Neural cell (in vitro differentiated cells): ENCODE measurements at regions not wholly inside any gene's neighbourhood (a gene's known extent, or its start where the extent isn't known, plus 50 kb on each side); places are given as distances from the start of the nearest gene placed in this dataset.

Experiments used
- H2AFZ ChIP-seq: fragments of 200-600, 300-800 bp; sonication (generic), shearing (Covaris generic); 2 replicates; pipeline ENCODE4 v1.6.0; 2014; ENCODE audit warnings: low read depth, mild to moderate bottlenecking, antibody characterized with exemption, low read length, moderate library complexity
- H3F3A ChIP-seq: fragments of 200-600 bp; shearing (Covaris generic); 2 replicates; pipeline ENCODE4 v1.6.1; 2016; ENCODE audit warnings: mild to moderate bottlenecking, moderate library complexity, mixed read lengths, antibody characterized with exemption, low read length; ENCODE audit not compliant: insufficient read depth, poor library complexity, severe bottlenecking
- H3K27ac ChIP-seq: fragments of 200-600, 300-800 bp; sonication (generic), shearing (Covaris generic); 2 replicates; pipeline ENCODE4 v1.5.1; 2014; ENCODE audit warnings: mild to moderate bottlenecking, low read length, moderate library complexity
- H3K27me3 ChIP-seq: fragments of 300-800, 200-600 bp; sonication (generic), shearing (Covaris generic); 2 replicates; pipeline ENCODE4 v1.6.0; 2014; ENCODE audit warnings: mild to moderate bottlenecking, low read depth, low read length, moderate library complexity; ENCODE audit not compliant: insufficient read depth
- H3K36me3 ChIP-seq: fragments of 300-800, 200-600 bp; sonication (generic), shearing (Covaris generic); 2 replicates; pipeline ENCODE4 v1.5.1; 2014; ENCODE audit warnings: mild to moderate bottlenecking, antibody characterized with exemption, low read length, moderate library complexity; ENCODE audit not compliant: insufficient read depth
- H3K4me2 ChIP-seq: fragments of 300-800, 200-600 bp; sonication (generic), shearing (Covaris generic); 2 replicates; pipeline ENCODE4 v1.6.0; 2014; ENCODE audit warnings: mild to moderate bottlenecking, low read length
- H3K4me3 ChIP-seq: fragments of 300-800, 200-600 bp; sonication (generic), shearing (Covaris generic); 2 replicates; pipeline ENCODE4 v1.5.1; 2014; ENCODE audit warnings: mild to moderate bottlenecking, low read length, moderate library complexity
- H3K79me2 ChIP-seq: fragments of 200-600 bp; shearing (Covaris generic); replicated peaks from 2 replicates; pipeline ENCODE4 v1.6.0; 2014; ENCODE audit warnings: mild to moderate bottlenecking, low read length, moderate library complexity; ENCODE audit not compliant: insufficient read depth
- H3K9ac ChIP-seq: fragments of 300-800, 200-600 bp; sonication (generic), shearing (Covaris generic); 2 replicates; pipeline ENCODE4 v1.6.1; 2016; ENCODE audit warnings: mild to moderate bottlenecking, low read length, mixed read lengths
- H3K9me2 ChIP-seq: fragments of 200-600 bp; shearing (Covaris generic); 2 replicates; pipeline ENCODE4 v1.6.1; 2016; ENCODE audit warnings: mild to moderate bottlenecking, low read length, mixed read lengths; ENCODE audit not compliant: insufficient read depth
- H3K9me3 ChIP-seq: fragments of 200-600, 300-800 bp; sonication (generic), shearing (Covaris generic); 2 replicates; pipeline ENCODE4 v1.6.1; 2016; ENCODE audit warnings: mild to moderate bottlenecking, mixed run types, low read length, moderate library complexity, mixed read lengths
- H4K20me1 ChIP-seq: fragments of 200-600 bp; shearing (Covaris generic); 2 replicates; pipeline ENCODE4 v1.6.1; 2016; ENCODE audit warnings: mild to moderate bottlenecking, mixed run types; ENCODE audit not compliant: insufficient read depth
- CTCF ChIP-seq: fragments of 450-650 bp; IDR thresholded peaks from 2 replicates; pipeline ENCODE4 v1.5.1; 2014; ENCODE audit warnings: antibody characterized with exemption, mild to moderate bottlenecking, moderate library complexity; ENCODE audit not compliant: poor library complexity, severe bottlenecking
- EP300 ChIP-seq: fragments of 450-650 bp; conservative IDR thresholded peaks from 2 replicates; pipeline ENCODE4 v1.6.1; 2014; ENCODE audit warnings: antibody characterized with exemption, mild to moderate bottlenecking, moderate library complexity; ENCODE audit not compliant: poor library complexity, severe bottlenecking
- EZH2 ChIP-seq: fragments of 200-600, 300-800 bp; shearing (Covaris generic), sonication (generic); IDR thresholded peaks from 2 replicates; pipeline ENCODE4 v1.6.1; 2014; ENCODE audit warnings: antibody characterized with exemption, low read length, borderline replicate concordance, mild to moderate bottlenecking; ENCODE audit not compliant: insufficient read depth, poor library complexity, severe bottlenecking
- MXI1 ChIP-seq: fragments of 450-650 bp; conservative IDR thresholded peaks from 2 replicates; pipeline ENCODE4 v1.6.1; 2014; ENCODE audit warnings: antibody characterized with exemption, mild to moderate bottlenecking; ENCODE audit not compliant: poor library complexity, severe bottlenecking
- POLR2AphosphoS5 ChIP-seq: IDR thresholded peaks from 2 replicates; pipeline ENCODE4 v1.6.1; 2012
- RAD21 ChIP-seq: fragments of 450-650 bp; conservative IDR thresholded peaks from 2 replicates; pipeline ENCODE4 v1.6.1; 2014; ENCODE audit warnings: antibody characterized with exemption, mild to moderate bottlenecking, moderate library complexity
- REST ChIP-seq: IDR thresholded peaks from 2 replicates; pipeline ENCODE4 v1.6.1; 2012; ENCODE audit warnings: borderline replicate concordance
- SMC3 ChIP-seq: fragments of 450-650 bp; conservative IDR thresholded peaks from 2 replicates; pipeline ENCODE4 v1.6.1; 2014; ENCODE audit warnings: antibody characterized with exemption, mild to moderate bottlenecking, moderate library complexity; ENCODE audit not compliant: poor library complexity
- TAF1 ChIP-seq: IDR thresholded peaks from 2 replicates; pipeline ENCODE4 v1.6.1; 2012; ENCODE audit warnings: low read depth

- no peak overlapping the region for H3K4me2 ChIP-seq
- H3K9ac ChIP-seq: no peak overlapping the region
- H3K4me3 ChIP-seq: no peak overlapping the region
- H3K27ac ChIP-seq: no peak overlapping the region
- H2AFZ ChIP-seq: no peak overlapping the region
- no peaks in the 10 kb centered on the region for H3K36me3 ChIP-seq
- no peaks in the 10 kb centered on the region for H3K27me3 ChIP-seq
- no peaks in the 10 kb centered on the region for H3K79me2 ChIP-seq
- no peaks in the 10 kb centered on the region for H3F3A ChIP-seq
- TF ChIP-seq EP300: no peak
- no peak for TF ChIP-seq EZH2
- TF ChIP-seq MXI1: no peak
- no peak for TF ChIP-seq SMC3
- no peak for TF ChIP-seq RAD21
- no peak for TF ChIP-seq POLR2AphosphoS5
- no peak for TF ChIP-seq CTCF
- TF ChIP-seq TAF1: no peak
- TF ChIP-seq REST: no peak
- no peaks in the 10 kb centered on the region for H3K9me3 ChIP-seq
- H3K9me2 ChIP-seq: no peaks in the 10 kb centered on the region
- H4K20me1 ChIP-seq: no peaks in the 10 kb centered on the region
Observed at GRCh38 chr7:33720870-33721269, 184.5 kb upstream of the BMPER start.

DNA sequence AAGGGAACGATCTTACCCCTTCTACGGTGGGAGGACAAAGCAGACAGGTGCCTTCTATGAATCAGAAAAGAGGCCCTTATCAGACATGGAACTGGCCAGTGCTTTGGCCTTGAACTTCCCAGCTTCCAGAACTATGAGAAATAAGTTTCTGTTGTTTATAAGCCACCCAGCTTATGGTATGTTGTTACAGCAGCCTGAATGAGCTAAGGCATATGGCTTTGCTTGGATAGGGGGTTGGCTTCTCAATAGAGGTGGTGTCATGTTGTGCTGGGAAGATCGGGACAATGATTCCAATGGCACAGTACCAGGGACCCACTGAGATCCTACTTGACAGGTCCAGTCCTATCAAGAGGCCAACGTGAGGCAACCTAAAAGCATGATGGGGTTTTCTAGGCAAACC is 183.4 kb upstream of the BMPER start:
- H3K27ac ChIP-seq: no peak overlapping the region
- no peak overlapping the region for H3K4me2 ChIP-seq

More for the DNA sequence above, 183.4 kb upstream of the BMPER start:
- TF ChIP-seq SMC3 (no peak), CTCF (no peak), RAD21 (no peak), TAF1 (no peak)
- H3F3A ChIP-seq: no peaks in the 10 kb centered on the region
- H3K9me3 ChIP-seq: no peaks in the 10 kb centered on the region
- H3K9ac ChIP-seq: no peak overlapping the region
- H3K9me2 ChIP-seq: no peaks in the 10 kb centered on the region
- no peak overlapping the region for H2AFZ ChIP-seq
- no peaks in the 10 kb centered on the region for H4K20me1 ChIP-seq
- H3K4me3 ChIP-seq: no peak overlapping the region
- H3K27me3 ChIP-seq: no peaks in the 10 kb centered on the region
- H3K79me2 ChIP-seq: no peaks in the 10 kb centered on the region
- no peaks in the 10 kb centered on the region for H3K36me3 ChIP-seq
